ENCODE measurements at regions not wholly inside any gene's neighbourhood (a gene's known extent, or its start where the extent isn't known, plus 50 kb on each side); places are given as distances from the start of the nearest gene placed in this dataset.

DNA sequence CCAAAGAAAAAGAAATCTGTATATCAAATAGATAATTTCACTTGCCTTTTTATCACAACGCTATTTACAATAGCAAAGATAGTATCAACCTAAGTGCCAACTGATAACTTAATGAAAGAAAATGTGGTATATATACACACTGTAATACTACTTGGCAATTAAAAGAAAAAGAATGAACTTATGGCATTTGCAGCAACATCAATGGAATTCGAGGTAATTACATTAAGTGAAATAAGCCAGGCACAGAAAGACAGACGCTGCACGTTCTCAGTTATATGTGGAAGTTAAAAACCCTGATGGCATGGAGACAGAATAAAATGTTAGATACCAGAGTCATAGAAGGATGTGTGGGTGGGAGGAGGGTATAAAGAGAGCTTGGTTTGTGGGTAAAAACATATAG is 1260.5 kb upstream of the PCDH9 start:
- H3K9ac ChIP-seq (ENCODE audit: insufficient read length), result no peak overlapping the region
- H3K4me3 ChIP-seq, result no peak overlapping the region
- H3K36me3 ChIP-seq (ENCODE audit: insufficient read depth, low read length), result no peaks in the 10 kb centered on the region
- H3K27ac ChIP-seq, result no peak overlapping the region
- no peak for DNase-seq (ENCODE audit: low read depth, low spot score)
- no peak for TF ChIP-seq FOXP2 (optimal IDR thresholded peaks at IDR 0.05; ENCODE audit: control extremely low read depth, extremely low read length, insufficient read depth)
- no peak for TF ChIP-seq EZH2 (IDR thresholded peaks at IDR 0.05)
- TF ChIP-seq POLR2AphosphoS5 (IDR thresholded peaks at IDR 0.05; ENCODE audit: borderline replicate concordance, low read depth, low read length), result no peak
- H3K9me3 ChIP-seq (ENCODE audit: low read depth, low read length), result no peaks in the 10 kb centered on the region

DNA sequence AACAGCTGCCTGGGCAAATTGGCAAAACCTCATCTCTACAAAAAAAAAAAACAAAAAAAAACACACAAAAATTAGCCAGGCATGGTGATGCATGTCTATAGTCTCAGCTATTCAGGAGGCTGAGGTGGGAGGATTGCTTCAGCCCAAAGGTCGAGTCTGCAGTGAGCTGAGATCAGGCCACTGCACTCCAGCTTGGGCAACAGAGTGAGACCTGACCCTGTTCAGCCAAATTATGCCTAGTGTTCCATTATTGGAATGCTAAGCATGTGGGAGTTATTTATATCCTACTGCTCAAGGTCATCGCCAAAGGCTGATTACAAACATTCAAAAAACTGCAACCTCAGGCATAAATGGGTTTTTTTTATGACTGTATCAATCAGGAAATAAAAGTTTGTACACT is 1251.0 kb upstream of the PCDH9 start:
- H3K9ac ChIP-seq (ENCODE audit: insufficient read length), result no peak overlapping the region
- DNase-seq (ENCODE audit: low read depth, low spot score), result no peak
- H3K27ac ChIP-seq, result no peak overlapping the region
- no peaks in the 10 kb centered on the region for H3K36me3 ChIP-seq (ENCODE audit: insufficient read depth, low read length)
- no peak overlapping the region for H3K4me3 ChIP-seq
- H3K9me3 ChIP-seq (ENCODE audit: low read depth, low read length), result no peaks in the 10 kb centered on the region
- TF ChIP-seq EZH2 (IDR thresholded peaks at IDR 0.05), result no peak

DNA sequence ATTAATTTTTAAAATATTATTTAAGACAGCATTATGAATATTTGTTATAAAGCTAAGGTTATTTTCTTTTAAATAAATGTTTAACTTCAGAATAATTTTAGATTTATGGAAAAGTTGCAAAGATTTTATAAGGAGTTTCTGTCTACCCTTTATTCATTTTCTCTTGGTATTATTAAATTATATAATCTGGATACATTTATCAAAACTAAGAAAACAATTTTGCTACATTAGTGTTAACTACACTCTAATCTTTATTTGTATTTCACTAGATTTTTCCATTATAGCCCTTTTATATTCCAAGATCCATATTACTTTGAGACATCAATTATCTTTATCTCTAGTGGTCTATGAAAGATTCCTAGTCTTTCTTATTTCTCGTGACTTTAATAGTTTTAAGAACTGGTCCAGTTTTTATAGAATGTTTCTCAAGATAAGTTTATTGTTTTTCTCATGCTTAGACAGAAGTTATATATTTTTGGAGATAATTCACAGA is 1243.7 kb upstream of the PCDH9 start:
- H3K9me3 ChIP-seq (ENCODE audit: low read depth, low read length), result no peaks in the 10 kb centered on the region
- H3K36me3 ChIP-seq (ENCODE audit: insufficient read depth, low read length), result no peaks in the 10 kb centered on the region
- no peak overlapping the region for H3K27ac ChIP-seq
- TF ChIP-seq FOXP2 (optimal IDR thresholded peaks at IDR 0.05; ENCODE audit: control extremely low read depth, extremely low read length, insufficient read depth), result no peak
- no peak for TF ChIP-seq POLR2AphosphoS5 (IDR thresholded peaks at IDR 0.05; ENCODE audit: borderline replicate concordance, low read depth, low read length)
- TF ChIP-seq EZH2 (IDR thresholded peaks at IDR 0.05), result no peak
- H3K4me3 ChIP-seq, result no peak overlapping the region
- DNase-seq (ENCODE audit: low read depth, low spot score), result no peak
- H3K9ac ChIP-seq (ENCODE audit: insufficient read length), result no peak overlapping the region

DNA sequence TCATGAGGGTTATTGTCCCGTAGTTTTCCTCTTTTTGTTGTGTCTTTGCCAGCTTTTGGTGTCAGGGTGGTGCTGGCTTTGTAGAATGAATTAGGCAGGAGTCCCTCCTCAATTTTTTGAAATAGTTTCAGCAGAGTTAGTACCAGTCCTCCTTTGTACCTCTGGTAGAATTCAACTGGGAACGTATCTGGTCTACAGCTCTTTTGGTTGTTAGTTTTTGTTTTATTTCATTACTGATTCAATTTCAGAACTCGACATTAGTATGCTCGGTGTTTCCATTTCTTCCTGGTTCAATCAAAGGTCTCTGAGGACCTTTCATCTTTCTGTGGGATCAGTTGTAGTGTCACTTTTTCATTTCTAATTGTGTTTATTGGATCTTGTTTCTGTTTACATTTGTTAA is 1237.0 kb upstream of the PCDH9 start:
- no peak overlapping the region for H3K27ac ChIP-seq
- DNase-seq (ENCODE audit: low read depth, low spot score), result no peak
- TF ChIP-seq POLR2AphosphoS5 (IDR thresholded peaks at IDR 0.05; ENCODE audit: borderline replicate concordance, low read depth, low read length) (no peak), EZH2 (IDR thresholded peaks at IDR 0.05) (no peak), FOXP2 (optimal IDR thresholded peaks at IDR 0.05; ENCODE audit: control extremely low read depth, extremely low read length, insufficient read depth) (no peak)
- H3K4me3 ChIP-seq, result no peak overlapping the region
- H3K9ac ChIP-seq (ENCODE audit: insufficient read length), result no peak overlapping the region
- H3K36me3 ChIP-seq (ENCODE audit: insufficient read depth, low read length), result no peaks in the 10 kb centered on the region
- no peaks in the 10 kb centered on the region for H3K9me3 ChIP-seq (ENCODE audit: low read depth, low read length)

DNA sequence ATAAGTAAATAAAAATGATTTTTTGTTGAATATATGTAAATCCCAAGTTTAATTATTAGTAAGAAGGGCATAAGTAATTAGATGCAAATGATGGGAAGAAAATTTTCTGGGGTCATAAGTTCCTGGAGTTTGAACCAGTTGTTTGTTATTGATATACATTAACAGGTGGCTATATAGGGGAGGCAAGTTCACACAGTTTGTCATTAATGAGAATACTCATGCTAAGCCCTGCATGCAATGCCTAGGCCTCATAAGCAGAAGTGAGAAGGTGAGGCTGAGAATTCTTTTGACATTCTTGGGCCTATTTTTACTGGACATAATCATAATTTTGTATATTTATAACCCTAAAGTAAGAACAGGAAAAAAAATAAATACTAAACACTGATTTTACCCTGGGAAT is 1210.7 kb upstream of the PCDH9 start:
- no peak for DNase-seq (ENCODE audit: low read depth, low spot score)
- H3K27ac ChIP-seq, result no peak overlapping the region
- H3K36me3 ChIP-seq (ENCODE audit: insufficient read depth, low read length), result no peaks in the 10 kb centered on the region
- H3K9ac ChIP-seq (ENCODE audit: insufficient read length), result no peak overlapping the region
- TF ChIP-seq EZH2 (IDR thresholded peaks at IDR 0.05) (no peak), POLR2AphosphoS5 (IDR thresholded peaks at IDR 0.05; ENCODE audit: borderline replicate concordance, low read depth, low read length) (no peak), FOXP2 (optimal IDR thresholded peaks at IDR 0.05; ENCODE audit: control extremely low read depth, extremely low read length, insufficient read depth) (no peak)
- no peaks in the 10 kb centered on the region for H3K9me3 ChIP-seq (ENCODE audit: low read depth, low read length)
- H3K4me3 ChIP-seq, result no peak overlapping the region

DNA sequence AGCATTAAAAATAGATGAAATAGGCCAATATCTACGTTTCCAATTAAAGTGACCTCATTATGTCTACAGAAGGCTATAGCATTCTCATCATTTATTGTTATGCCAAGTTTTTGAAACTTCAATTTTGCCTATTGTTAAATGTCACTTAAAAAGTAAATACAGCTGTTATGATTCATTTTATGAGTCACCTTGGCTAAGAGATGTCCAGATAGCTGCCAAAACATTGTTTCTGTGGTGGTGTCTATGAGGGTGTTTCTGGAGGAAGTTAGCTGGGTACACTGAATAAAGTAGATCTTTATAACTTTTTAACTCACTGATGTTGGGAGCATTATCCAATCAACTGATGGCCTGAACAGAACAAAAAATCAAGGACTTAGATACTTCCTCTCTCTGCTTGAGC is 1209.7 kb upstream of the PCDH9 start:
- no peaks in the 10 kb centered on the region for H3K9me3 ChIP-seq (ENCODE audit: low read depth, low read length)
- H3K4me3 ChIP-seq, result no peak overlapping the region
- H3K27ac ChIP-seq, result no peak overlapping the region
- no peaks in the 10 kb centered on the region for H3K36me3 ChIP-seq (ENCODE audit: insufficient read depth, low read length)
- H3K9ac ChIP-seq (ENCODE audit: insufficient read length), result no peak overlapping the region
- TF ChIP-seq POLR2AphosphoS5 (IDR thresholded peaks at IDR 0.05; ENCODE audit: borderline replicate concordance, low read depth, low read length), result no peak
- no peak for DNase-seq (ENCODE audit: low read depth, low spot score)

DNA sequence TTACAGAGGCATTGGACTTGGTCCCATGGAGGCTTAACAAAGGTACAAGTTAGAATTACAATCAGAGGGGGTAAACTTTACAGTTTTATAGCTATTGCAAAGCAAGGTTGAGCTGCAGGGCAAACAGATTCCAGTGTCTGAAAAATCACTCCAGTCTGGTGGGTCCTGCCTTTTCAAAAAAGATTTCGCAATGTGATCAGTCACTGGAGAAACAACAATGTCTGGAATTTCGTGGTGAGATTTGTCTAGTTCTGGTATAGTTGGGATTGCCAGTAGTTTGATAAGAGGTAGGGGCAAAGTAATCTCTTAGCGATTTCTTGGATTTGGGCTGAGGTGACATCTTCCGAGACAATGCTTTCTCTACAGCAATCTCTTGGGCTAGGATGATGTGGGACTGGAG is 1198.2 kb upstream of the PCDH9 start:
- DNase-seq (ENCODE audit: low read depth, low spot score), result no peak
- Histone ChIP-seq H3K27ac (no peak overlapping the region), H3K9me3 (ENCODE audit: low read depth, low read length) (no peaks in the 10 kb centered on the region), H3K4me3 (no peak overlapping the region), H3K9ac (ENCODE audit: insufficient read length) (no peak overlapping the region), H3K36me3 (ENCODE audit: insufficient read depth, low read length) (no peaks in the 10 kb centered on the region)
- no peak for TF ChIP-seq EZH2 (IDR thresholded peaks at IDR 0.05)
- no peak for TF ChIP-seq FOXP2 (optimal IDR thresholded peaks at IDR 0.05; ENCODE audit: control extremely low read depth, extremely low read length, insufficient read depth)
- no peak for TF ChIP-seq POLR2AphosphoS5 (IDR thresholded peaks at IDR 0.05; ENCODE audit: borderline replicate concordance, low read depth, low read length)

DNA sequence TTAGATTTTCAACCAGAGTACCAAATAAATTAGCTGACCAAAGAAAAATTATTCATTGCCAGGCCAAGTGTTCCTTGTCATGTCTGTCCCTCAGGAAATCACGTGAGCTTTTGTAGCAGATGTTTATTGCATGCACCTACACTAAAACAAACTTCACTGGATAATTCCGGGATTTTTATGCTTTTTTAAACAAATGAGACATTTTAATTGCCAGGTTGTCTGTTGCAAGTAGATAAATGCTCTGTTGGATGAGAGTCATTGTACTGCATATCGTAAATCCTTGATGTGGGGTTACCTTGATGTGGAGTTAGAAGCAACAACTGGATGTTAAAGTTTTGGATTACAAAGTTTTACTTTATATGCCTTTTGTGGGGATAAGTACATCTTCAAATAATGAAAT is 1187.7 kb upstream of the PCDH9 start:
- no peak overlapping the region for H3K4me3 ChIP-seq
- no peaks in the 10 kb centered on the region for H3K36me3 ChIP-seq (ENCODE audit: insufficient read depth, low read length)
- TF ChIP-seq FOXP2 (optimal IDR thresholded peaks at IDR 0.05; ENCODE audit: control extremely low read depth, extremely low read length, insufficient read depth), result no peak
- no peak for TF ChIP-seq POLR2AphosphoS5 (IDR thresholded peaks at IDR 0.05; ENCODE audit: borderline replicate concordance, low read depth, low read length)
- no peak for TF ChIP-seq EZH2 (IDR thresholded peaks at IDR 0.05)
- H3K9ac ChIP-seq (ENCODE audit: insufficient read length), result no peak overlapping the region
- H3K27ac ChIP-seq, result no peak overlapping the region
- no peaks in the 10 kb centered on the region for H3K9me3 ChIP-seq (ENCODE audit: low read depth, low read length)
- DNase-seq (ENCODE audit: low read depth, low spot score), result no peak

DNA sequence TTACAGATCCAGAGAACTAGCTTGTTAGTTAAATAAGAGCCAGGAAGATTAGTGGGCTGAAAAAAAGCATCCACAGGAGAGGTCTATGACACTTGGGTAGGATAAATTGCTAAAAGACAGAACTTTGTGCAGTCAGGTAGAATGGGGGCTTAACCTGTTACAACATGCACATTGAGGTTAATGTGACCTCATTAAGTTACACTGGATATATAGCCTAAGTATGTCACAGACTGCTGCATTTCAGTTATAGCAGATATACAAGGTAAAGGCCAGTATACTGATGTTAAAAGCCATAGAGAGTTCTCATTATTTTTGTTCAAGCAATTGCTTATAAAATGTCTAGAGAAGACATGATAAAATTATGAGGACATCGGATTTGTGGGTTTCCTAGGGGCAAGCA is 1179.9 kb upstream of the PCDH9 start:
- Histone ChIP-seq H3K27ac (no peak overlapping the region), H3K36me3 (ENCODE audit: insufficient read depth, low read length) (no peaks in the 10 kb centered on the region), H3K9ac (ENCODE audit: insufficient read length) (no peak overlapping the region), H3K9me3 (ENCODE audit: low read depth, low read length) (no peaks in the 10 kb centered on the region), H3K4me3 (no peak overlapping the region)
- TF ChIP-seq EZH2 (IDR thresholded peaks at IDR 0.05) (no peak), POLR2AphosphoS5 (IDR thresholded peaks at IDR 0.05; ENCODE audit: borderline replicate concordance, low read depth, low read length) (no peak), FOXP2 (optimal IDR thresholded peaks at IDR 0.05; ENCODE audit: control extremely low read depth, extremely low read length, insufficient read depth) (no peak)
- no peak for DNase-seq (ENCODE audit: low read depth, low spot score)

Data from SK-N-MC (cell line).